Mammary epithelial cell (primary cell): ENCODE measurements at regions not wholly inside any gene's neighbourhood (a gene's known extent, or its start where the extent isn't known, plus 50 kb on each side); places are given as distances from the start of the nearest gene placed in this dataset.

Experiments
- CTCF ChIP-seq, 2 donors: IDR thresholded peaks in 1 of 2; conservative IDR thresholded peaks in 1 of 2; 2 replicates each; pipeline ENCODE4 v1.5.1; 2011 to 2012; ENCODE audit warnings: inconsistent platforms in 2 of 2, low read length in 2 of 2, mild to moderate bottlenecking in 2 of 2, control low read depth in 1 of 2, low read depth in 1 of 2; ENCODE audit not compliant: insufficient read depth in 1 of 2; ENCODE audit errors: extremely low read depth in 1 of 2
- EZH2 ChIP-seq: IDR thresholded peaks from 2 replicates; pipeline ENCODE4 v1.6.1; 2012; ENCODE audit warnings: low read length, inconsistent platforms, borderline replicate concordance

- no peak for TF ChIP-seq EZH2
- TF ChIP-seq CTCF (conservative IDR thresholded peaks at IDR 0.05 in 1 of 2, IDR thresholded peaks at IDR 0.05 in 1 of 2; ENCODE audit: extremely low read depth in 1 of 2, insufficient read depth in 1 of 2, low read depth in 1 of 2, low read length in 2 of 2) = no peak
These were observed 124.9 kb upstream of the ZCCHC13 start for GRCh38 chrX:74179071-74179470.
